OCI-LY1 (cell line): ENCODE measurements at regions not wholly inside any gene's neighbourhood (a gene's known extent, or its start where the extent isn't known, plus 50 kb on each side); places are given as distances from the start of the nearest gene placed in this dataset.

Experiments
- H2AFZ ChIP-seq: fragments of 200-600 bp; sonication (generic), shearing (Covaris generic); 2 replicates; pipeline ENCODE4 v1.6.0; 2014; ENCODE audit warnings: antibody characterized with exemption, mild to moderate bottlenecking, low read length
- H3F3A ChIP-seq: fragments of 200-600 bp; sonication (generic), shearing (Covaris generic); 2 replicates; pipeline ENCODE4 v1.6.0; 2014; ENCODE audit warnings: mild to moderate bottlenecking, antibody characterized with exemption, low read length, moderate library complexity; ENCODE audit not compliant: insufficient read depth
- H3K27ac ChIP-seq: fragments of 200-600 bp; sonication (generic); 2 replicates; pipeline ENCODE4 v1.5.1; 2014; ENCODE audit warnings: low read length, mixed run types, mild to moderate bottlenecking, low read depth; ENCODE audit not compliant: poor library complexity, severe bottlenecking
- H3K27me3 ChIP-seq: fragments of 200-600 bp; sonication (generic); 2 replicates; pipeline ENCODE4 v1.6.0; 2014; ENCODE audit warnings: antibody characterized with exemption, mild to moderate bottlenecking, low read length, moderate library complexity; ENCODE audit not compliant: insufficient read depth
- H3K36me3 ChIP-seq: fragments of 200-600 bp; sonication (generic); 2 replicates; pipeline ENCODE4 v1.6.1; 2014; ENCODE audit warnings: mild to moderate bottlenecking, antibody characterized with exemption, low read length, moderate library complexity, mixed read lengths; ENCODE audit not compliant: insufficient read depth
- H3K4me1 ChIP-seq: fragments of 200-600 bp; sonication (generic); 2 replicates; pipeline ENCODE4 v1.5.1; 2014; ENCODE audit warnings: mild to moderate bottlenecking, low read length, moderate library complexity; ENCODE audit not compliant: insufficient read depth, severe bottlenecking
- H3K4me2 ChIP-seq: fragments of 200-600 bp; sonication (generic), shearing (Covaris generic); 2 replicates; pipeline ENCODE4 v1.6.1; 2014; ENCODE audit warnings: low read length
- H3K4me3 ChIP-seq: fragments of 200-600 bp; sonication (generic); 2 replicates; pipeline ENCODE4 v1.5.1; 2014; ENCODE audit warnings: low read length, low read depth, mild to moderate bottlenecking, mixed read lengths; ENCODE audit not compliant: poor library complexity, severe bottlenecking
- H3K79me2 ChIP-seq: fragments of 200-600 bp; shearing (Covaris generic); 2 replicates; pipeline ENCODE4 v1.6.1; 2016; ENCODE audit warnings: mixed run types, low read length, mixed read lengths; ENCODE audit not compliant: insufficient read depth
- H3K9ac ChIP-seq: fragments of 200-600 bp; sonication (generic), shearing (Covaris generic); 2 replicates; pipeline ENCODE4 v1.6.1; 2014; ENCODE audit warnings: mild to moderate bottlenecking, low read length, mixed read lengths
- H3K9me2 ChIP-seq: fragments of 200-600 bp; sonication (generic), shearing (Covaris generic); 2 replicates; pipeline ENCODE4 v1.6.1; 2014; ENCODE audit warnings: low read depth, mild to moderate bottlenecking, low read length, mixed read lengths
- H3K9me3 ChIP-seq: fragments of 200-600 bp; shearing (Covaris generic); 2 replicates; pipeline ENCODE4 v1.6.1; 2014; ENCODE audit warnings: low read length, mixed read lengths
- H4K20me1 ChIP-seq: fragments of 200-600 bp; sonication (generic), shearing (Covaris generic); 2 replicates; pipeline ENCODE4 v1.6.0; 2016; ENCODE audit warnings: mild to moderate bottlenecking, low read length; ENCODE audit not compliant: insufficient read depth
- EZH2 ChIP-seq: fragments of 200-600 bp; sonication (generic), shearing (Covaris generic); IDR thresholded peaks from 2 replicates; pipeline ENCODE4 v1.8.0; 2017; ENCODE audit warnings: borderline replicate concordance, mixed run types, mild to moderate bottlenecking, antibody characterized with exemption, low read length, moderate library complexity, mixed read lengths
- TF ChIP-seq, protein P1 (sequence below): fragments of 200-600 bp; sonication (generic), shearing (Covaris generic); IDR thresholded peaks from 2 replicates; pipeline ENCODE4 v1.5.1; 2017; ENCODE audit warnings: mild to moderate bottlenecking, antibody characterized with exemption, low read length, moderate library complexity, mixed read lengths

- Histone ChIP-seq H3F3A (no peaks in the 10 kb centered on the region), H3K9me2 (no peaks in the 10 kb centered on the region), H4K20me1 (no peaks in the 10 kb centered on the region), H3K4me2 (no peak overlapping the region), H3K36me3 (no peaks in the 10 kb centered on the region), H3K79me2 (no peaks in the 10 kb centered on the region), H3K4me1 (no peaks in the 10 kb centered on the region), H2AFZ (no peak overlapping the region), H3K9ac (no peak overlapping the region), H3K4me3 (no peak overlapping the region), H3K27ac (no peak overlapping the region), H3K9me3 (no peaks in the 10 kb centered on the region), H3K27me3 (no peaks in the 10 kb centered on the region)
- TF ChIP-seq, protein P1, sequence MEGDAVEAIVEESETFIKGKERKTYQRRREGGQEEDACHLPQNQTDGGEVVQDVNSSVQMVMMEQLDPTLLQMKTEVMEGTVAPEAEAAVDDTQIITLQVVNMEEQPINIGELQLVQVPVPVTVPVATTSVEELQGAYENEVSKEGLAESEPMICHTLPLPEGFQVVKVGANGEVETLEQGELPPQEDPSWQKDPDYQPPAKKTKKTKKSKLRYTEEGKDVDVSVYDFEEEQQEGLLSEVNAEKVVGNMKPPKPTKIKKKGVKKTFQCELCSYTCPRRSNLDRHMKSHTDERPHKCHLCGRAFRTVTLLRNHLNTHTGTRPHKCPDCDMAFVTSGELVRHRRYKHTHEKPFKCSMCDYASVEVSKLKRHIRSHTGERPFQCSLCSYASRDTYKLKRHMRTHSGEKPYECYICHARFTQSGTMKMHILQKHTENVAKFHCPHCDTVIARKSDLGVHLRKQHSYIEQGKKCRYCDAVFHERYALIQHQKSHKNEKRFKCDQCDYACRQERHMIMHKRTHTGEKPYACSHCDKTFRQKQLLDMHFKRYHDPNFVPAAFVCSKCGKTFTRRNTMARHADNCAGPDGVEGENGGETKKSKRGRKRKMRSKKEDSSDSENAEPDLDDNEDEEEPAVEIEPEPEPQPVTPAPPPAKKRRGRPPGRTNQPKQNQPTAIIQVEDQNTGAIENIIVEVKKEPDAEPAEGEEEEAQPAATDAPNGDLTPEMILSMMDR: no peak
- no peak for TF ChIP-seq EZH2
Measured at GRCh38 chr2:66730441-66730840, 295.5 kb downstream of the MEIS1 start.

GRCh38 chr2:66733364-66733999 lies 298.6 kb downstream of the MEIS1 start:
- no peaks in the 10 kb centered on the region for H3K27me3 ChIP-seq
- TF ChIP-seq, protein P1: no peak
- no peak for TF ChIP-seq EZH2

DNA sequence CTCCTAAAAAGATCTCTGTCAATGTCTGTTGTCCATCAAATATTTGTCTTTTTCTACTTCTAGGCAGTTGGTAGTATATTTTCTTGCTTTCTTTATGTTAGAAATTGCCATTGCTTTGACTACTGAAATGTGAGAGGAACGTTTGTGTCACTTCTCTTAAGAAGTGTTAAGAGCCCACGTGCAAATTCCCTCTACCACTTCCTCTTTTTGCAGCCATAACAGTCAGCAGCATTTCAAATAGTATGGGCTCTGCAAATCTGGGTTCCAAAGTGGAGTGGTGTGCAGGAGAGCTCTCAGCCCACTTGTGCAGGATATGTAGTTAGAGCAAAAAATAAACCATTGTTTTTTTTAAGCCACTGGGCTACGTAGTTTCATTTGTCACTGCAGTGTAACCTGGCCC lies 314.0 kb downstream of the MEIS1 start:
- Histone ChIP-seq H3K4me2 (no peak overlapping the region), H3K9ac (no peak overlapping the region), H3K79me2 (no peaks in the 10 kb centered on the region), H3K4me1 (no peaks in the 10 kb centered on the region), H2AFZ (no peak overlapping the region), H3K27ac (no peak overlapping the region), H3F3A (no peaks in the 10 kb centered on the region), H3K9me3 (no peaks in the 10 kb centered on the region), H3K9me2 (no peaks in the 10 kb centered on the region), H3K27me3 (no peaks in the 10 kb centered on the region), H4K20me1 (no peaks in the 10 kb centered on the region), H3K36me3 (no peaks in the 10 kb centered on the region), H3K4me3 (no peak overlapping the region)
- TF ChIP-seq EZH2: no peak
- TF ChIP-seq, protein P1: no peak

More at GRCh38 chr2:66733364-66733999, 298.6 kb downstream of the MEIS1 start:
- H3K9ac ChIP-seq: no peak overlapping the region
- H3K27ac ChIP-seq: no peak overlapping the region
- no peaks in the 10 kb centered on the region for H3K79me2 ChIP-seq
- H4K20me1 ChIP-seq: no peaks in the 10 kb centered on the region
- no peaks in the 10 kb centered on the region for H3F3A ChIP-seq
- no peaks in the 10 kb centered on the region for H3K9me3 ChIP-seq
- no peak overlapping the region for H2AFZ ChIP-seq
- H3K36me3 ChIP-seq: no peaks in the 10 kb centered on the region
- no peak overlapping the region for H3K4me2 ChIP-seq
- H3K9me2 ChIP-seq: no peaks in the 10 kb centered on the region
- H3K4me1 ChIP-seq: no peaks in the 10 kb centered on the region
- H3K4me3 ChIP-seq: no peak overlapping the region
